Hematopoietic multipotent progenitor cell treated with erythropoietin and hydrocortisone succinate and interleukin-3 and kit ligand, for 8 days (in vitro differentiated cells): ENCODE measurements at regions not wholly inside any gene's neighbourhood (a gene's known extent, or its start where the extent isn't known, plus 50 kb on each side); places are given as distances from the start of the nearest gene placed in this dataset.

ENCODE experiments used
- DNase-seq: peaks from one replicate; pipeline ENCODE4 v3.0.0-alpha.2; 2015

- no peak for DNase-seq
Measured at GRCh38 chr13:72316716-72317115, 410.7 kb downstream of the MZT1 start.

GRCh38 chr13:72315312-72315711 lies 412.1 kb downstream of the MZT1 start:
- DNase-seq: no peak

DNA sequence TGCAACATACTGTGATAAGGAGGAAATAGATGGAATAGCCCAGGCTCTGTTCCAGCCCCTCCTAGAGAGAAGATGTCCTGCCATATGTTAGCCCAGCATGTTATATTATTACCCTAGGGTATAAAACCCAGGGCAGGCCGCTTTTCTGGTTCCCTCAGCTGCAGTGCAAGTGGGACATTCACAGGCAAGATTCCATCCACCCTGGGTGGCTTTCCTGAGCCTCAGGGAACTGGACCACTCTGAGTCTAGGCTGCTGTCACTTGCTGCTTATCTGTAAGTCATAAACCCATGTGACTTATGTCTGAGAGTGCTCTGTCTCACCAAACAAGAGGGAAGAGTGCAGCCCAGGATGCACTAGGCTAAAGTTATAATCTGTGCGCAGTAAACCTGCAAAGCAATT lies 413.2 kb downstream of the MZT1 start:
- no peak for DNase-seq

DNA sequence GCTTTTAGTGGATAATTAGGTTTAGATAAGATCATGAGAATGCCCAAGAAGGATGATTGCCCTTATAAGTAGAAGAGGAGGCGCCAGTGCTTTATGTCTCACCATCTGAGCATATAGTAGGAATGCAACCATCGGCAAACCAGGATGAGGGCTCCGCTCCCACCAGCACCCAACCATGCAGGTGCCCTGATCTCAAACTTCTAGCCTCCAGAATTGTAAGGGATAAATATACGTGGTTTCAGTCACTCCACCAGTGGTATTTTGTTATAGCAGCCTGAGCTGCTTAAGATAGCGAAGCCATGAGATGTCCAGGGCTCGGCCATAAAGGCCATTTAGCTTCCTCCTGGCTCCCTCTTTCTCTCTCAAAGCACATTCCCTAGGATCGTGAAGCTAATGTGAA lies 413.9 kb downstream of the MZT1 start:
- DNase-seq: no peak

DNA sequence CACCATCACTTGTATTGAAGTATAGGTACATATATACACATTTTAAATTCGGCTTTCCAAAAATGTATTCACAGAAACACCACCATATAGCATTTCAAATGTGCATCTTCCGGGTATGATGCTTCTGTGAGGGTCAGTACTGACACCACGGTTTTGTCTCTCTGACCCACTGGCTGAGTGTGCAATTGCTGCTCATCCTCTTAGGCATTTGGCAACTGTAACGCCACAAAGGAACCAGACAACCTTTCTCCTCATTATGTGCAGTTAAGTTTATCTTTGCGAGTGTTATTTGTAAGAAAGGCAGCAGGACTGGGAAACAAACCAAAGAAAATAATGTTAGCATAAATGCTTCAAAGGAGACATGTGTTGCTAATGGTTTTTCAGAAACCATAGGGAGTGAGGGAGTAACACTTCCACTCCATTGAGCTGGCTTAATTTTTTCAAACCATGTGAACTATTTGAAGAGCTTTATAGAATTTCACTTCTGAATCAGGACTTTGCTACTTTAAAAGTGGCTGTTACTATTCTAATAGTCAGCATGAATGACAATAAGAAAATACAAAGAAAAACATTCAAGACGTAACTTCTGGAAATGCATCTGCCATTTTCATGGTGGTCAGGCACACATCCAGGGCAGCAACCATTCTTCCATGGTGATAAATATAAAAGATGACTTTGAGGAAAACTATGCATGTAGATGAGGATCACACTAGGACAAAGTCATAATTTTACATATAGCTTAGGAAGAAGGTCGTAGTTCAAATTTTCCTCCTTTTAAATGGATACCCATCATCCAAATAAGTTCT lies 423.3 kb downstream of the MZT1 start:
- no peak for DNase-seq

DNA sequence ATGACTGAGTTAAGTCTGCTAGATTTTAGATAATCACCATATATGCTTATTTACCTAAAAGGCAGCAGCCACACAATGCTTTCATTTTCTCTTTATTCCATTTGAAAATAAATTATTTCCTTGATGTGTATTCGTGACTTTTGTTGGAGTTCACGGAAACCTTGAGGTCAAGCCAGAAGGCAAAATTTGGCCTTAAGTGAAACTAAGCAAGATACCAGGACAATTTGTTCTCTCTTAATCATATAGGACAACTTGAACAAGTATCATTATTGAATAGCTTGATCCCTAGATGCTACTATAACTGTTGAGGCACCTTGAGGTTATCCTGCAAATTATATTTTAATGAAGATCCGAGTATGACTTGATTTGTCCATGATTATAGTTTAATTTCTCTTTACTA lies 429.2 kb upstream of the DACH1 start:
- no peak for DNase-seq

DNA sequence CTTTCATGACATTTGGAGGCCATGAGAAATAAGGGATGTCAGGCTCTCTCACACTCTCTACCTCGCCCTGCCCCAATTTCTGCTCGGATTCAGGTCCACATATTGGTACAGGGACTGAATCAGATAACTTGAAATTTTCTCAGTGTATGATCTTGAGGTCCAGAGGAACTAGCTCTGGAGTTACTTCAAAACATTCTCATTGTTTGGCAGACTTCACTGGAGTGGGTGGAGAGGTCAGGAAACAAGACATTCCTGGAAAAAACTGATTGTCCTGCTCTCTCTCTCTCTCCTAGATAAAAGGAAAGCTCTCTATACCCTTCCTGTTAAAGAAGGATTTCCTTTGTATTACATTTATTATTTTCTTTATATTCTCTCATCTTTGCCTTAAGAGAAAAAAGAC lies 428.1 kb upstream of the DACH1 start:
- no peak for DNase-seq

- DNase-seq: no peak
Measured at GRCh38 chr13:72293206-72293605, 426.2 kb upstream of the DACH1 start.

DNA sequence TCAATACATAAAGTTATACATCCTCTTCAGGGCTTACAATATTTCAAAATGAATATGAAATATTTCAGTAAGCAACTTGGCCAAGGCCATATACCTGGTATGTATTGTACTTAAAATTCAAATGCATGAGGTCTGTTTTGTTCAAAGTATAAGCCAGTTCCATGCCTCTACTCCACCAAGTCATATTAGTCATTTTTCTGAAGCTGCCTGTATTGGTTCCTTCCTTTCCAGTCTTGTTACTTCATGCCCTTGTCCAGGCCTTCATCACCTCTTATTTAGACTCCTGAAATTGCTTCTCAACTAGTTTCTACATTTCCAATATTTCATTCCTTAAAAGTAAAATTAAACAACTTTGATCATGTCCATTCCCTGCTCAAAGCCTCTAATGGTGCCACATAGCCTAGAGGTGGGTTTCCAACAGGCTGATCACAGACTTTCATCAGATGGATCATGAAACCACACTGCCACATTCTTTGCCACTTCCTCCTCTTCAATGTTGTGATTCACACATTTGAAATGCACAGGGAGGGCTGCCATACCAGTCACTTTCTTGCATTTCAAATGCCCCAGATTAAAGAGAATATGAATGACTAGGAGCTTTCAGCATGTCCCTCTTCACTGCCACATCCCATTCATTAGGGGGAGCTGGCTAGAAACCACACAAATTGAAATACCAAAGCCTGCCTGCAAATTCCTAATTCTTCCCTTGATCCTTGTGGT lies 424.1 kb upstream of the DACH1 start:
- no peak for DNase-seq

GRCh38 chr13:72286421-72286820 lies 419.4 kb upstream of the DACH1 start:
- DNase-seq: no peak

- DNase-seq: no peak
Measured at GRCh38 chr13:72284791-72285190, 417.8 kb upstream of the DACH1 start.

DNA sequence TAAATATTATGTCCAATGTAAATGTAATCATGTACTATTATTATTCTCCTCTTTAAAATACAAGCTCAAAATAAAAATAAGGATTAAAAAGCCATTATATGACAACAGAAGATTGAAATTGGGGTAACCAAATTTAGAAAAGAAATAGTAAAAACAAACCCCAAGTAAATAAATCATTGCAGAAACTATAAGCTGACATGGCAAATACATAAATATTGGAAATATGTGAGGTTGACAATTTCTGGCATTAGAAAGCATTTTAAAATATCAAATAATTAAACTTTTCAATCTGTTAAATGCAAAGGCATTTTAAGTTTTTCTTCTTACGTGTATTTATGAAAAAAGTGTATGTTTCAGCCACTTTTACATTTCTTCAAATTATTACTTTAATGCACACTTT lies 394.7 kb upstream of the DACH1 start:
- DNase-seq: no peak

DNA sequence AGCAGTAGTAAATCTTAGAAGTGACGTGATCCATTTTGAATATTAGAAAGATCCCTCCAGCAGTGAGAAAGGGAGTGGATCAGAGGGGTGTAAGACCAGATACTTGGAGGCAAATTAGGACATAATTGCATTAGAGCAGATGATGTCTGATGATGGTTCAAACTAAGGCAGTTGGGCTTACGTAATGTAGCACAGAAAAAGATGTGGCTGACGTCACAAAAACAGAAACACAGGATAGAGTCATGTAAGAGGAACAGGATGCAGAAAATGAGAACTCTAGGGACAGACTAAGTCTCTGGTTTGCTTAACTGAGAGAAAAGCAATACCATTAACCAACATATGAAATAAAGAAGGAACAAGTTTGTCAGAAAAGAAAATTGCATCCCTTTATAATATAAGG lies 392.5 kb upstream of the DACH1 start:
- DNase-seq: no peak

DNA sequence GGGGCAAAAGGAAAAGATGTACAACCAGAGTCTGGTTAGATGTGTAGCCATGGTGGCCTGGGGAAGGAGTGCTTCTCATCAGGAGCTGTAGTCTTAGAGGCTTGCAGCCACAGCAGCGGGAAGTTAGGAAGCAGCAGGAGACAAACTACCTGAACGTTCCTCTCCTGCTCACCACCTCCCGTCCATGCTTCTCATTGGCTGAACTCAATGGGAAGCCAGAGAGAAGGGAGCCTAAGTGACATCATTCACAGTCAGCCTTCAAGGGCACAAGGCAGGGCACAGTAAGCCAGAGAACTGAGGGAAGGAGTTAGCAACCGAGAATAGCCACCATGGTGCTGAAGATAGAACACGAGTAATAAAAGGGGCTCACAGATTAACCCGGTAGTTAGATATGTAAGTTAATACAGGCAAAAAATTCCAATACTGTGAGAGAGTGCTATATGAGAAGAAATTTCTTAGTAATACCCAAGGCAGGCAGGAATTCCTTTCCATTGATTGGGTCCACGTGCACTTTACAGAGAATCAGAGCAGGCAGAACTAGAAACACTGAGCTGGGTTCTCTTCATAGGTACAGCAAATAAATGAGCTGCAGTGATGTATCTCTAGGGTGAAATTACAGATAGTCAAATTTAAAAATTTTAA lies 391.5 kb upstream of the DACH1 start:
- no peak for DNase-seq

DNA sequence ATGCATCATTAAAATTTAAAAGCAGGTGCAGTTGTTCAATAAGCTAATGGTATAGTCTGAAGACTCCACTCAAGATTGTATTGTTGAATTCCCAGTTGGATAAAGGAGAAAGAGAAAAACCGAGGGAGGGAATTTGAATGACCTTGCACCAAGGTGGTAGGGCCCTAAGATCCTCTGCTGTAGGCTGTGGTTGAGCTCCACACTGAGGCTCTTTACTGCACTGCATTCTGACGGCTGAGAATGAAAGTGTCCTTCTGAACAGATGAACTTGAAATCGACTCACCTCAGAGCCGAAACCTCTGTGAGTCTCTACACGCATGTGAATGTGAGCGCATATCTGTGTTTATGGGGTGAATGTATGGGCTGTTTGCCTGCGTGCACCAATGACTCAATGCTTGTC lies 388.9 kb upstream of the DACH1 start:
- DNase-seq: no peak

DNA sequence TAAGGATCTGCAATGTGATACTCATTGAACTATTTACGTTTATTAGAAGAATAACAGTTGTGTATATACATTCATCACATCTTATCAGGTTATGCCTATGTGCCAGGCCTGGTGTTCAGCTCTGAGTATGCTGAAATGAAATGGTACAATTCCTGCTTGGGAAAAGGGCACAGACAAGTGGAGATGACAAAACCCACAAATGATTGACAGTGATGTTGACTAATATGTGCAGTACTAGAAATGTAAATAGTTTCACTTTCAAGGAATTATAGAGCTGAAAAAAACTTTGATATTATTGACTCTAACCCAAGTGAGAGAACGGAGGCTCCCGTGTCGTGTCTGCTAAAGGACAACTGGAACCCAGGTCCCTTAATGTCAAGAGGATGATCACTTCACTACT lies 386.8 kb upstream of the DACH1 start:
- DNase-seq: no peak

DNA sequence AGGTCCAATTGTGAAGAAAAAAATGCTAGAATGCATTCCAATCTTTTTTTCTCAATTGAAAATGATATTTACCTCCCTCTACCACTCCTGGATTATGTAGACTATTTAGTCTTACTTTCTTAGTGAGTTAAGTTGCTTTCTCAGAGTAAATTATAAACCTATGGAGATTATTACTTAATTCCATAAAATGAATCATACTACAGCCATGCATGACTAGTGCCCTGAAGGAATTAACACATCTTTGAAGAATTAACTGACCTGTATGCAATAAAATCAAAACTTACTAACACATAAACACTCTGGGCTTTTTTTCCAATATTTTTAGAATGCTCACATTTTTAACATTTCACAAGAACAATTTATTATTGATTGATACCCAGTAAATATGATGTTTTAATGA lies 379.4 kb upstream of the DACH1 start:
- DNase-seq: no peak

DNA sequence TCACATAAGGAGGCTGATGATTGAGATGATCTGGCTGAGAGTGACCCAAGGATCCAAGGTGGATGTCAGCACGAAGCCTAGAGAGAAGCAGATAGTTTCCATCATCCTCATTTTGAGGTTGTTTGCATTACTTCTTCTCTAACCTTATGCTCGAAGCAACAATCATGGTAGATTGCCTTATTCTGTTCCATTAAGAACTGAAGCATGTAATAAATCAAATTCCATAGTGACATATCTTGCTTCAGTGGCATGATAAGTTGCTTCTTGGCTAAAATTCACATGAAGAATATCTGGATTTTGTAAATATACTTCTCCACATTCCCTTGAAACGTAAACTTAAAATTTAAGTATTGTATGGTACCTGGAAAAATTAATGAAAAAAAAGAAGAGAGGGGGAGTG lies 377.8 kb upstream of the DACH1 start:
- DNase-seq: no peak

GRCh38 chr13:72230131-72230530 lies 363.1 kb upstream of the DACH1 start:
- no peak for DNase-seq

GRCh38 chr13:72229067-72229466 lies 362.1 kb upstream of the DACH1 start:
- no peak for DNase-seq

- peak; percentile 10 for DNase-seq
Measured at GRCh38 chr13:72221276-72221962, 354.4 kb upstream of the DACH1 start.

DNA sequence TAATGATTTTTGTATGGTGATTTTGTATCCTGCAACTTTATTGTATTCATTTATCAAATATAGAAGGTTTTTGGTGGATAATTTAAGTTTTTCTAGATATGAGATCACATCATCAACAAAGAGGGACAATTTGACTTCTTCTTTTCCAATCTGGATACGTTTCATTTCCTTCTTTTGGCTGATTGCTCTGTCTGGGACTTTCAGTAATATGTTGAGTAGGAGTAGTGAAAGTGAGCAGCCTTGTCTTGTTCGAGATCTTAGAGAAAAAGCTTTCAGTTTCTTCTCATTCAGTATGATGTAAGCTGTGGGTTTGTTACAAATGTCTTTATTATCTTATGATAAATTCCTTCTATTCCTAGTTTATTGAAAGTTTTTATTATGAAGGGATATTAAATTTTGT lies 352.0 kb upstream of the DACH1 start:
- DNase-seq: no peak

DNA sequence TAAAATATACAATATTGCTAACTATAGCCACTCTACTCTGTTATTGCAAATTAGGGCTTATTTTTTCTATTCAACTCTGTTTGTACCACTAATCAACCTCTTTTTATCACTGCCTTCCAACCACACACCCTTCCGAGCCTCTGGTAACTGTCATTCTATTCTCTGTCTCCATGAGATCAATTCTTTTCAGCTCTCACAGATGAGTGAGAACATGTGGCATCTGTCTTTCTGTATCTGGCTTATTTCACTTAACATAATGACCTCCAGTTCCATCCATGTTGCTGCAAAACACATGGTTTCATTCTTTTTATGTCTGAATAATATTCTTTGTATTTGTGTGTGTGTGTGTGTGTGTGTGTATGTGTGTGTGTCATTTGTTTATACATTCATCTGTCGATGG lies 350.1 kb upstream of the DACH1 start:
- DNase-seq: no peak
